GM19035 (cell line): ENCODE measurements at regions not wholly inside any gene's neighbourhood (a gene's known extent, or its start where the extent isn't known, plus 50 kb on each side); places are given as distances from the start of the nearest gene placed in this dataset.
"Not testable (repeated sequence)": the region's sequence is repeated elsewhere in the genome, so short reads cannot be mapped to it uniquely, and the experiment has no call there.

Source experiments
- ATAC-seq: cut with Tn5 transposase; IDR thresholded peaks from one replicate; pipeline ENCODE4 v1.9.1; 2021; ENCODE audit not compliant: unreplicated experiment

DNA sequence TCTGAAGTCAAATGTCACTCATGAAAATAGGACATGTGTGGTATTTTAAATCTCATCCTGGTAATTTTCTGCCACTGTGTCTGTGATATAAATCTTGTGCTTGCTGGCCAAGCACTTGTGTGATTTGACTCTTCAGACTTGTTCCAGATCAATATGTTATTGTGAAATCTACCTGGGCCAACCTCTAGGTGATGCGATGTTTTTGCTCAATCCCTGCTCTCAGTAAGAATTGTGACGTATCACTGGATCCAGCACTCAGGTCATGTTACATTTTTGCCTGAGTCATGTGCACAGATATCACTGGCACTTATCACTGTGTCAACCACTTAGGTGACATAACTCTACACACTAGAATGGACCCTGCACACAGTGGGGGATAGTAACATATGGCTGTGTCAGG is 100.4 kb upstream of the BPY2C start:
- not testable (repeated sequence) for ATAC-seq

DNA sequence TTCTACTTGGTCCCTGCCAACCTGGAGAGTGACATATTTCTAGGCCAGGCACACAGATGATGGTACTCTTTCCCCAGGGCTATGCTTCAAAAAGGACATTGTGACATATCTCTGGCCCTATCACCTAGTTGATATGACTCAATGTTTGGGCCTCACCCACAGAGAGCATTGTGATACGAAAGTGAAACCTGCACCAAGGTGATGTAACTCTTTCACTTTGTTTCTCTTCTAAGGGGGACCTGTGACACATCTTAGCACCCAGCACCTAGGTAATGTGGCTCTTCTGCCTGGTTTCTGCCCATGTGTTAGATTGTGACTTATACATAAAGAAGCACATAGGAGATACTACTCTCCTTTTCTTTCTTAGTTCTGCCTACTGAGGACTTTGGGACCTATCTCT is 96.1 kb upstream of the BPY2C start:
- peak; percentile 99 for ATAC-seq

DNA sequence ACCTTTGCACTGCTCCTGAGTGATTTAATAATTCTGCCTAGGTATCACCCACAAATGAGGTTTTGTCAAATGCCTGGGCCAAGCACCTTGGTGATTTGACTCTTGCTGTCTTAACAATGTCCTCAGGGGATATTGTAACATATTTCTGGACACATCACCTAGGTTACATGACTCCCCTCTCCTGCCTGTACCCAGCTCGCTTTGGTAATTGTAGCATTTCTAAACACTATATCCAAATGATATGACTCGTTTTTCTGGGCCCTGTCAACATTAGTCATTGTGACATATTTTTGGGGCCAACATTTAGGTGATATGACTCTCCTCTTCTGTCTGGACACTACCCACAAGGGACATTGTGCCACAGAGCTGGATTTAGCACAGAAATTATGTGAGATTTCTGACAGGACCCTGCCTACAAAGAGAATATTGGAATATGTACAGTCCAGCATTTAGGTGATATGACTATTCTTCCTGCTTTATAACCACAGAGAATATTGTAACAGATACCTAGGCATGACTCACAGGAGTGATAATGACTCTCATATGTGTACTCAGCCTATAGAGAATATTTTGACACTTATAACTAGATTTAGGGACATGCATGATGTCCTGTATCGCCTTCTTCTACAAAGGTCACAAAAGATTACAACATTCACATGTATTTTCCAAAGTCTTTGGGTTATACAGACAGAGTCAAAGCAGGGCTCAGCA is 80.4 kb upstream of the BPY2C start:
- ATAC-seq = not testable (repeated sequence)

DNA sequence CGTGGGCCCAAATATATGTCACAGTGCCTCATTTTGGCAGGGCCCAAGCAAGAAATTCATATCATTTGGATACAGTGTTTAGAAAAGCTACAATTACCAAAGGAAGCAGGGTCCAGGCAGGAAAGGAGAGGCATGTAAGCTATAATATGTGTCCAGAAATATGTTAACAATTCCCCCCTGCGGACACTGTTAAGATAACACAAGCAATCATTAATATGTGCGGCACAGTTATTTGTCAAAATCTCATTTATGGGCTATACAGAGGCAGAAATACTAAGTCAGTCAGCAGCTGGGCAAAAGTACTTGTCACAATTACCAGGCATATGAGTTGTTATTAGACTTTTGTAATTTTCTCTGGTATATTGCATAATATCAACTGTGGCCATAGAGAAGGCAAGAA is 69.0 kb upstream of the BPY2C start:
- ATAC-seq = not testable (repeated sequence)

- not testable (repeated sequence) for ATAC-seq
Measured at GRCh38 chrY:25108180-25108579, 56.3 kb upstream of the BPY2C start.
